Esophagus (tissue), 2 donors: ENCODE measurements at regions not wholly inside any gene's neighbourhood (a gene's known extent, or its start where the extent isn't known, plus 50 kb on each side); places are given as distances from the start of the nearest gene placed in this dataset.

ENCODE experiments used
- H3K27ac ChIP-seq, 2 donors: one replicate each; pipeline ENCODE4 v1.5.1; 2013; ENCODE audit warnings: low read depth in 2 of 2, mild to moderate bottlenecking in 2 of 2, inconsistent platforms in 1 of 2, low read length in 1 of 2, moderate library complexity in 1 of 2
- H3K27me3 ChIP-seq, 2 donors: one replicate each; pipeline ENCODE4 v1.6.1; 2013; ENCODE audit warnings: low read length in 2 of 2, control low read depth in 1 of 2, mild to moderate bottlenecking in 1 of 2; ENCODE audit not compliant: insufficient read depth in 2 of 2, control insufficient read depth in 1 of 2
- H3K36me3 ChIP-seq, 2 donors: one replicate each; pipeline ENCODE4 v1.6.1; 2013; ENCODE audit warnings: low read length in 1 of 2; ENCODE audit not compliant: control insufficient read depth in 2 of 2, insufficient read depth in 2 of 2
- H3K4me1 ChIP-seq, 2 donors: one replicate each; pipeline ENCODE4 v1.6.1; 2013; ENCODE audit warnings: low read length in 1 of 2; ENCODE audit not compliant: control insufficient read depth in 2 of 2, insufficient read depth in 2 of 2
- H3K4me3 ChIP-seq, 2 donors: one replicate each; pipeline ENCODE4 v1.5.1; 2013; ENCODE audit warnings: low read length in 2 of 2, mild to moderate bottlenecking in 2 of 2, low read depth in 1 of 2, moderate library complexity in 1 of 2
- H3K9me3 ChIP-seq, 2 donors: one replicate each; pipeline ENCODE4 v1.6.1; 2013; ENCODE audit warnings: mild to moderate bottlenecking in 2 of 2, low read depth in 1 of 2, low read length in 1 of 2, moderate library complexity in 1 of 2; ENCODE audit not compliant: control insufficient read depth in 2 of 2, insufficient read depth in 1 of 2
- WGBS, 2 donors: extraction: QIAGEN DNeasy Blood & Tissue Kit; methylation state at CpG; one replicate each; pipeline ENCODE4 v1.1.7; 2013; 5-methylcytosine and 5-hydroxymethylcytosine counted together
- donor health status: healthy with polysubstance abuse.
- donor health status: Bipolar disorder and iron deficiency.

DNA sequence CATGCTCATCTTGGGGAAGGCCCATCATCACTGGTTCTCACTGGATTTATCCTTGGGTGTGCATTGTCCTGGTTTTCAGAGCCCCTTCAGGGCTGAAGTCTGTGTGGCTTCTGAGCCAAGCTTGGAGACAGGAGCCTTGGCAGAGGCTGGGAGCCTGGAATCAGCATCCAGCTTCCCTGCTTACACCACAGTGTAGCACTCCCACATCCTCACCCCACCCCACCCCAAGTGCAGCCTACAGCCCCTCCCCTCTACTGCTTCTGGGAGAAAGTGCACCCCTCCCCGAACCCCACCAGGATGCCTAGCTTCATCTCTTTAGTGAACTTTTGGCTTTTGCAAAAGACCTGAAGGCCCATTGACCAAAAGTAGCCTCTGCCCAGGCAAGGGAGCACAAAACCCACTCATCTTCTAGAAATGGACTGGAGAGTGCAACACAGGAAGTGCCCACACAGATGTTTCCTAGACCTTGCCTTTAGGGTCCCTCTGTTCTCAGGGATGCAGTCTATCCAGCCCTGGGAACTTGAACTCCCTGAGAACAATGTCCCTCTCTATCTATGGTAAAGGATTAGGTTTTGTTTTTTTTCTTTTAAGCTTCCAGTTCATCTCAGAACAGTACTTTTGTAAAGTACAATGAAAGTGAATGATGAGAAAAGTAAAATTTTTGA is 189.7 kb downstream of the PALM2AKAP2 start:
- WGBS, 2 donors, result 71 to 92% methylated on average over 1 of the region's 1 CpG
- peaks cover 0 to 3% of the 10 kb centered on the region in 2 donors for H3K4me1 ChIP-seq
- H3K4me3 ChIP-seq, result no peak overlapping the region
- no peaks in the 10 kb centered on the region for H3K36me3 ChIP-seq
- no peaks in the 10 kb centered on the region for H3K27me3 ChIP-seq
- no peaks in the 10 kb centered on the region for H3K9me3 ChIP-seq
- no peak overlapping the region for H3K27ac ChIP-seq

DNA sequence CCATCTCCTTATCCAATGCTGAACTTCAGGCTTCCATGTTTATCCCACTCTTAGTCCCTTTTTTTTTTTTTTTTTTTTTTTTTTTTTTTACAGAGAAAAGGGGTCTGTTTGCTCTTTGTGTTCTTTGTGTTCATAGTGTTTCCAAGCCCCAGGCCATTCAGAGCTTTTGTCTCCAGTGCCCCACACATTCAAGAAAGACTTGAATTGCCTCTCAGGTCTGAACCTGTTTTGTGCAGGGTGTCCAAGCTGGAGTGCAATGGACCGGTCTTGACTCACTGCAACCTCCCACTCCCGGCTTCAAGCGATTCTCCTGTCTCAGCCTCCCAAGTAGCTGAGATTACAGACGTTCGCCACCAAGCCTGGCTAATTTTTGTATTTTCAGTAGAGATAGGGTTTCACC is 191.2 kb downstream of the PALM2AKAP2 start:
- WGBS, 2 donors, result 74 to 79% methylated on average over 5 of the region's 5 CpGs
- H3K36me3 ChIP-seq, result no peaks in the 10 kb centered on the region
- H3K27ac ChIP-seq, result no peak overlapping the region
- no peaks in the 10 kb centered on the region for H3K27me3 ChIP-seq
- H3K4me1 ChIP-seq, result peaks cover 0 to 3% of the 10 kb centered on the region in 2 donors
- H3K9me3 ChIP-seq, result no peaks in the 10 kb centered on the region
- no peak overlapping the region for H3K4me3 ChIP-seq

DNA sequence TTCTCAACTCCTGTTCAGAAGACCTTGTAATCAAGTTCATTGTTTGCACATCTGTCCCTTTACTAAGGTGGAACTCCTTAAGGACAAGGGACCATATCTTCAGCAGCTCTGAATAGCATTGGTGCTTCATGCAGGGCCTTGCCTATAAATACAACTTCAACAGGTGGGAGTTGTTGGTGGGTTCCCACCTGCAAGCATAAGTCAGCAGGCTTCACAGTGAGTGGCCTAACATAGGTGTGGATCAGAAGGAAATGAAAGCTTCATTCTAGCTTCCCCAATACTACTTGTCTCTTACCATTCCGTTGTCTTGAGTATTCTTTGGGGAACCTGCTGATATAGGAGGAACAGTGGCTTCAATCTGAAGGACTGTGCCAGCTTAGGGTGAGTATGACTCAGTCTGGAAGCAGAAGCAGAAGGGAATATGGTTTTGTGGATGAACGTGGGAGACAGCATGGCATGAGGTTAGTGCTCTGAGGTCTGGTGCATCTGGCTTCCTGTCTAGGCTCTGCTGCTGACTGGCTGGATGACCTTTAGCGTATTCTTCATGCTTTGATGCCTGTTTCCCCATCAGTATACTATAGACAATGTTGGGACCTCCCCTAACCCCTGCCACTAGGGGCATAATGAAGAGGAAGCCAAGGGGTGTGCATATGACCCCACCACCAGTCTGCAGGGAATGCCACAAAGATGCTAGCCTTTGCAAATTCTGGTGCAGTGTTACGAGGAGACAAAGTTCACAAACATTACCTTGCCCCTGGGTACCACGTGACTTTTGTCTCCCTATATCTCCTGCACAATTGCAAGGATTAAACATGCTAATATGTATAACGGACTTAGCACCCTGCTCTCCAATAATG is 192.3 kb downstream of the PALM2AKAP2 start:
- H3K27me3 ChIP-seq, result no peaks in the 10 kb centered on the region
- no peak overlapping the region for H3K4me3 ChIP-seq
- no peaks in the 10 kb centered on the region for H3K36me3 ChIP-seq
- H3K9me3 ChIP-seq, result no peaks in the 10 kb centered on the region
- whole genome bisulfite sequencing, 2 donors, result 71 to 76% methylated on average over 6 of the region's 6 CpGs
- peaks cover 0 to 3% of the 10 kb centered on the region in 2 donors for H3K4me1 ChIP-seq
- H3K27ac ChIP-seq, result peak overlapping the region in 1 of 2 donors; percentile 16

DNA sequence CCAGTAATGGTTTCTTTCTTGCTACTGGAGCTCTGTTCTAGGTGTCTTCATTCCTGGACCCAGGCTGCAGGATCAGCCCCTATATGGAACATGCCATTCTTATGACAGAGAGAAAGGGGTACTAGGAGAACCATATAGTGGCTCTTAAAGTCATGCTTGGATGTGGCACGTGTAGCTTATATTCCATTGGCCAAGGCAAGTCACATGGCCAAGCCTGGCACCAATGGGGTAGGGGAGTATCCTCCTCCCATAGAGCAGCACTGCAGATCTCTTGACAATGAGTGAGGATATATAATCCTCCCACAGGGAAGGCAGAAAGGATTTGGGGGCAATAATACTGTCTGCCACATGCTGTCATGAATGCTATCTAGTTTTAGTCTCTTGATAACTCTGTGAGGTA is 193.3 kb downstream of the PALM2AKAP2 start:
- Histone ChIP-seq H3K36me3 (no peaks in the 10 kb centered on the region), H3K9me3 (no peaks in the 10 kb centered on the region), H3K27ac (no peak overlapping the region), H3K4me1 (peaks cover 0 to 3% of the 10 kb centered on the region in 2 donors), H3K4me3 (no peak overlapping the region), H3K27me3 (no peaks in the 10 kb centered on the region)
- 79 to 91% methylated on average over 1 of the region's 1 CpG for WGBS, 2 donors

DNA sequence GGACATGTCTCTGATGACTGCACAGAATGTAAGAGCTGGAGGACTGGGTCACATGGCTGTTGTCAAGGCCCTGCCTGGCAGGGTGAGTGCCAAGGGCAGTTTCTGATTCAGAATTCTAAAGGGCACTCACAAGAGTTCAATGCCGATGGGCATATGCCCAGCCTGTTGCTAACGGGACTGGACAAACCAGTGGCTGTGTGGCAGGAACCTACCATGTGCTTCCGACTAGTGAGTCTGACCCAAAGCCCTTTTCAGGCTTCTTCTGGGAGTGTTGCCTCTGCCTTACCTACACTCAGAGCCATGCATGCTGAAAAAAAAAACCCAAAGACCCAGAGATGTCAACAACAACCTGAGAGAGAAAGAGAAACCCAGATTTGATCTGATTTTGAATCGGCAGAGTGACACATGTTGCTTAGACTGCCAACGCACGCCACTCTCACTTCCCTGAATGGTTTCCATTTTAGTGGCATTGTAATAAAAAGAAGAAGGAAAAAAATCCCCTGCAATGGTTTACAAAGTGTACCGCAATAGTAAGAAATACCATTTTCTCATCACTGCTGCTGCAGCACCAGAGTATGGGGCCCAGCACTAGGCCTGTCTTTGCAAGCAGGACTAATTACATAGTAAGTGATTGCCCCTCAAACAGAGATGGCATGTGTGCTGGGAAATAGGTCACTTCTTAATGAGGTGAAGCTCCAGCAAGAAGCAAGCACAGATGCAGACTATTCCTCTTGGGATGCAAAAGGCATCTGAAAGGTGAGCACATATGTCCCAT is 194.3 kb downstream of the PALM2AKAP2 start:
- Histone ChIP-seq H3K27ac (no peak overlapping the region), H3K9me3 (no peaks in the 10 kb centered on the region), H3K27me3 (no peaks in the 10 kb centered on the region), H3K36me3 (no peaks in the 10 kb centered on the region), H3K4me3 (no peak overlapping the region), H3K4me1 (peaks cover 0 to under 1% of the 10 kb centered on the region in 2 donors)
- 82 to 84% methylated on average over 7 of the region's 7 CpGs for WGBS, 2 donors

DNA sequence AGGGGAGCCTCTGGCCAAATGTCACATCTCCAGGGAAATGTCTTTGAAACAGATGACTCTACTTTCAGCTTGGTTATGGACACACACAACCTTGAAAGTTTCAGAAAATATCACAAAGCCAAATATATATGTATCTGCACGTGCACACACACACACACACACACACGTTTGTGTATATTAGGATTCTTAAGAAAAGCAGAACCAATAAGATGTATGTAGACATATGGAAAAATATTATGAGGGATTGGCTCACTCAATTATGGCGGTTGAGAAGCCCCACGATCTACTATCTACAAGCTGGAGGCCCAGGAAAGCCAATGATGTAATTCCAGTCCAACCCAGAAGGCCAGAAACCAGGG is 194.9 kb downstream of the PALM2AKAP2 start:
- Histone ChIP-seq H3K27ac (no peak overlapping the region), H3K27me3 (no peaks in the 10 kb centered on the region), H3K4me3 (no peak overlapping the region), H3K9me3 (no peaks in the 10 kb centered on the region), H3K36me3 (no peaks in the 10 kb centered on the region), H3K4me1 (no peaks in the 10 kb centered on the region)
- 87 to 93% methylated on average over 4 of the region's 4 CpGs for WGBS, 2 donors

DNA sequence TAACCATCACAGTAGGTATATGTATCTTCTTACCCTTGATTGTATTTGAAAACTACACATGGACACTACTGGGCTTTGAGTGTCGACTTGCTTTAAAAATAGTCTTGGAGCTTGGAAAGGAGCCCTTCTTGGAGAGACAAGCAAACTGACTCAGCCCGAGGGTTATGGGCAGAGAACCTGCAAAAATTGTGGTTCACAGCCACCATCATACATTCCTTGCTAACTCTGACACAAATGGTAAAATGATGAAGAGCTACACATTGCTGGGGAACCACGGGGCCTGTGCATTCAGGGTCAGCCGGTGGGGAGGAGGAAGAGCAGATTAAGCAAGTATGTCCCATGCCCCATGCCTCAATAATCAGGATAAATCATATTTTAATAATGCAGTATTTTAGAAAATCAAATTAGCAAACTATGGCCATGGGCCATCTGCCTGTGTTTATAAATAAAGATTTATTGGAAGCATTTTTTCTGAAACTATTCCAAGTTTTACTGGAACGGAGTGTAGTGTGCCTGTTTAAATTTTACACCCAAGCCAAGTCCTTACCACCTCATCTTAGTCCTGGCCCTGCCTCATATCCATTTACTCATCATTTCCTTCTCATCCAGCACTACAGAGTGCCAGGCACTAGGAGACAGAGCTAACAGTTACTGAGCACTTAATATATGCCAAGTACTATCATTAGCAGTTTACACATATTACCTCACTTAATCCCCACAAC is 195.7 kb downstream of the PALM2AKAP2 start:
- H3K9me3 ChIP-seq, result no peaks in the 10 kb centered on the region
- 71 to 78% methylated on average over 5 of the region's 5 CpGs for WGBS, 2 donors
- H3K4me1 ChIP-seq, result no peaks in the 10 kb centered on the region
- no peaks in the 10 kb centered on the region for H3K27me3 ChIP-seq
- H3K27ac ChIP-seq, result no peak overlapping the region
- H3K36me3 ChIP-seq, result no peaks in the 10 kb centered on the region
- H3K4me3 ChIP-seq, result no peak overlapping the region

DNA sequence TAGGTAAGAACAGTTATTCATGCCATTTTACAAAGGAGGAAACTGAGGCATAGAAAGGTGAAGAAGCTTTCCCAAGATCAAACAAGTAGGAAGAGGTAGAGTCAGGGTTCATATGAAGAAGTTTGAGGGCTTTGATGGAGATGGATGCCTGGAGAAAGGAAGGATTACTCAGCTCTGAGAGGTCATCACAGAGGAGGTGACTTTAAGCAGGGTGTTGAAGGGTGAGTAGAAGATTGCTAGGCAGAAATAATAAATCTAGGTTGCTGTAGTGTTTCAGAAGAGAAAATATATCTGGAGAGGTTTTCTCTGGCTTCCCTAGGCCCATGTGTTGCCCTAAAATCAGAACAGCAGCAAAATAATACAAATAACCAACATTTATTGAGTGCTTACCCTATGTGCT is 196.3 kb downstream of the PALM2AKAP2 start:
- Histone ChIP-seq H3K4me3 (no peak overlapping the region), H3K27me3 (no peaks in the 10 kb centered on the region), H3K27ac (no peak overlapping the region), H3K36me3 (no peaks in the 10 kb centered on the region), H3K9me3 (no peaks in the 10 kb centered on the region), H3K4me1 (no peaks in the 10 kb centered on the region)

DNA sequence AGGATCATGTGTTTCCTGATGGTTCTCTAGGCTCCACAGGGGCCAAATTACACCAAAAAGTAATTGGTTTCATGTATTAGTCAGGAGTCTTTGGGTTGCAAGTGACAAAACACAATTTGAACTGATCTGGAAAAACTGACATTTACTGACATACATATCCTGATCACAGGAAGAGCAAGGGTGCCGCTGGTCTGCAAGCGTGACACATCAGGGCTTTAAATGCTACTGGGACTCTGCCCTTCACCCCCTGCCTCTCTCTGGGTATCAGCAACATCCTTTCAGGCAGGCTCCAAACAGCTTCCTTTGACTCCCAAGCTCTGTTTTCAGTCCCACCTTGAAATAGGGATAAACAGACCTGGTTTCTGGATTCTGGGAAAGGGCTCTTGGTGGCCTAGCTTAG is 197.5 kb downstream of the PALM2AKAP2 start:
- 84 to 92% methylated on average over 2 of the region's 2 CpGs for WGBS, 2 donors
- Histone ChIP-seq H3K4me3 (no peak overlapping the region), H3K36me3 (no peaks in the 10 kb centered on the region), H3K4me1 (no peaks in the 10 kb centered on the region), H3K9me3 (no peaks in the 10 kb centered on the region), H3K27ac (no peak overlapping the region), H3K27me3 (no peaks in the 10 kb centered on the region)
